OCI-LY1 (cell line): ENCODE measurements at regions not wholly inside any gene's neighbourhood (a gene's known extent, or its start where the extent isn't known, plus 50 kb on each side); places are given as distances from the start of the nearest gene placed in this dataset.

Experiments
- H2AFZ ChIP-seq: fragments of 200-600 bp; sonication (generic), shearing (Covaris generic); 2 replicates; pipeline ENCODE4 v1.6.0; 2014; ENCODE audit warnings: antibody characterized with exemption, mild to moderate bottlenecking, low read length
- H3F3A ChIP-seq: fragments of 200-600 bp; sonication (generic), shearing (Covaris generic); 2 replicates; pipeline ENCODE4 v1.6.0; 2014; ENCODE audit warnings: mild to moderate bottlenecking, antibody characterized with exemption, low read length, moderate library complexity; ENCODE audit not compliant: insufficient read depth
- H3K27ac ChIP-seq: fragments of 200-600 bp; sonication (generic); 2 replicates; pipeline ENCODE4 v1.5.1; 2014; ENCODE audit warnings: low read length, mixed run types, mild to moderate bottlenecking, low read depth; ENCODE audit not compliant: poor library complexity, severe bottlenecking
- H3K27me3 ChIP-seq: fragments of 200-600 bp; sonication (generic); 2 replicates; pipeline ENCODE4 v1.6.0; 2014; ENCODE audit warnings: antibody characterized with exemption, mild to moderate bottlenecking, low read length, moderate library complexity; ENCODE audit not compliant: insufficient read depth
- H3K36me3 ChIP-seq: fragments of 200-600 bp; sonication (generic); 2 replicates; pipeline ENCODE4 v1.6.1; 2014; ENCODE audit warnings: mild to moderate bottlenecking, antibody characterized with exemption, low read length, moderate library complexity, mixed read lengths; ENCODE audit not compliant: insufficient read depth
- H3K4me1 ChIP-seq: fragments of 200-600 bp; sonication (generic); 2 replicates; pipeline ENCODE4 v1.5.1; 2014; ENCODE audit warnings: mild to moderate bottlenecking, low read length, moderate library complexity; ENCODE audit not compliant: insufficient read depth, severe bottlenecking
- H3K4me2 ChIP-seq: fragments of 200-600 bp; sonication (generic), shearing (Covaris generic); 2 replicates; pipeline ENCODE4 v1.6.1; 2014; ENCODE audit warnings: low read length
- H3K4me3 ChIP-seq: fragments of 200-600 bp; sonication (generic); 2 replicates; pipeline ENCODE4 v1.5.1; 2014; ENCODE audit warnings: low read length, low read depth, mild to moderate bottlenecking, mixed read lengths; ENCODE audit not compliant: poor library complexity, severe bottlenecking
- H3K79me2 ChIP-seq: fragments of 200-600 bp; shearing (Covaris generic); 2 replicates; pipeline ENCODE4 v1.6.1; 2016; ENCODE audit warnings: mixed run types, low read length, mixed read lengths; ENCODE audit not compliant: insufficient read depth
- H3K9ac ChIP-seq: fragments of 200-600 bp; sonication (generic), shearing (Covaris generic); 2 replicates; pipeline ENCODE4 v1.6.1; 2014; ENCODE audit warnings: mild to moderate bottlenecking, low read length, mixed read lengths
- H3K9me2 ChIP-seq: fragments of 200-600 bp; sonication (generic), shearing (Covaris generic); 2 replicates; pipeline ENCODE4 v1.6.1; 2014; ENCODE audit warnings: low read depth, mild to moderate bottlenecking, low read length, mixed read lengths
- H3K9me3 ChIP-seq: fragments of 200-600 bp; shearing (Covaris generic); 2 replicates; pipeline ENCODE4 v1.6.1; 2014; ENCODE audit warnings: low read length, mixed read lengths
- H4K20me1 ChIP-seq: fragments of 200-600 bp; sonication (generic), shearing (Covaris generic); 2 replicates; pipeline ENCODE4 v1.6.0; 2016; ENCODE audit warnings: mild to moderate bottlenecking, low read length; ENCODE audit not compliant: insufficient read depth
- CTCF ChIP-seq: fragments of 200-600 bp; sonication (generic), shearing (Covaris generic); IDR thresholded peaks from 2 replicates; pipeline ENCODE4 v1.5.1; 2017; ENCODE audit warnings: mild to moderate bottlenecking, antibody characterized with exemption, low read length, moderate library complexity, mixed read lengths
- EZH2 ChIP-seq: fragments of 200-600 bp; sonication (generic), shearing (Covaris generic); IDR thresholded peaks from 2 replicates; pipeline ENCODE4 v1.8.0; 2017; ENCODE audit warnings: borderline replicate concordance, mixed run types, mild to moderate bottlenecking, antibody characterized with exemption, low read length, moderate library complexity, mixed read lengths

- Histone ChIP-seq H3K27me3 (no peaks in the 10 kb centered on the region), H3K9me3 (no peaks in the 10 kb centered on the region), H3K4me3 (no peak overlapping the region), H3K9ac (no peak overlapping the region), H3F3A (no peaks in the 10 kb centered on the region), H2AFZ (no peak overlapping the region), H4K20me1 (no peaks in the 10 kb centered on the region), H3K27ac (no peak overlapping the region), H3K4me1 (no peaks in the 10 kb centered on the region), H3K9me2 (no peaks in the 10 kb centered on the region), H3K36me3 (no peaks in the 10 kb centered on the region), H3K79me2 (no peaks in the 10 kb centered on the region), H3K4me2 (no peak overlapping the region)
- no peak for TF ChIP-seq EZH2
- no peak for TF ChIP-seq CTCF
Observed at GRCh38 chr6:69584913-69585729, 211.7 kb downstream of the LMBRD1 start.

- H3K9me2 ChIP-seq: no peaks in the 10 kb centered on the region
- H4K20me1 ChIP-seq: no peaks in the 10 kb centered on the region
- TF ChIP-seq EZH2: no peak
- TF ChIP-seq CTCF: no peak
- H3K4me1 ChIP-seq: no peaks in the 10 kb centered on the region
- H3K9me3 ChIP-seq: no peaks in the 10 kb centered on the region
- H3K4me2 ChIP-seq: no peak overlapping the region
- H3K79me2 ChIP-seq: no peaks in the 10 kb centered on the region
- no peak overlapping the region for H3K4me3 ChIP-seq
- no peak overlapping the region for H3K27ac ChIP-seq
- no peaks in the 10 kb centered on the region for H3K36me3 ChIP-seq
- no peaks in the 10 kb centered on the region for H3K27me3 ChIP-seq
- no peak overlapping the region for H2AFZ ChIP-seq
- H3K9ac ChIP-seq: no peak overlapping the region
- H3F3A ChIP-seq: no peaks in the 10 kb centered on the region
Observed at GRCh38 chr6:69584536-69584912, 212.3 kb downstream of the LMBRD1 start.

- Histone ChIP-seq H3K27ac (no peak overlapping the region), H3K9me3 (no peaks in the 10 kb centered on the region), H3F3A (no peaks in the 10 kb centered on the region), H3K4me3 (no peak overlapping the region), H4K20me1 (no peaks in the 10 kb centered on the region), H2AFZ (no peak overlapping the region), H3K79me2 (no peaks in the 10 kb centered on the region), H3K27me3 (no peaks in the 10 kb centered on the region), H3K4me2 (no peak overlapping the region), H3K9ac (no peak overlapping the region), H3K36me3 (no peaks in the 10 kb centered on the region), H3K4me1 (no peaks in the 10 kb centered on the region), H3K9me2 (no peaks in the 10 kb centered on the region)
- no peak for TF ChIP-seq EZH2
- no peak for TF ChIP-seq CTCF
Observed at GRCh38 chr6:69581581-69581980, 215.2 kb downstream of the LMBRD1 start.
